Fibroblast of the aortic adventitia (primary cell): ENCODE measurements at regions not wholly inside any gene's neighbourhood (a gene's known extent, or its start where the extent isn't known, plus 50 kb on each side); places are given as distances from the start of the nearest gene placed in this dataset.

Experiments
- DNase-seq: peaks from one replicate; pipeline ENCODE4 v3.0.0-alpha.2; 2010; ENCODE audit warnings: low read depth
- H3K4me3 ChIP-seq: 2 replicates; pipeline ENCODE4 v1.5.1; 2011; ENCODE audit warnings: low read depth, mild to moderate bottlenecking, control low read depth, low read length, moderate library complexity
- CTCF ChIP-seq: IDR thresholded peaks from 2 replicates; pipeline ENCODE4 v1.5.1; 2011; ENCODE audit warnings: mild to moderate bottlenecking, low read length, control low read depth, inconsistent platforms; ENCODE audit not compliant: insufficient read depth

GRCh38 chr4:59063015-59063720 lies 1953.0 kb upstream of the IGFBP7 start:
- H3K4me3 ChIP-seq, result no peak overlapping the region
- no peak for TF ChIP-seq CTCF
- no peak for DNase-seq

GRCh38 chr4:59068722-59069418 lies 1958.7 kb upstream of the IGFBP7 start:
- no peak overlapping the region for H3K4me3 ChIP-seq
- no peak for TF ChIP-seq CTCF
- no peak for DNase-seq

GRCh38 chr4:59086410-59086809 lies 1976.2 kb upstream of the IGFBP7 start:
- H3K4me3 ChIP-seq, result no peak overlapping the region
- no peak for DNase-seq
- TF ChIP-seq CTCF, result no peak

- TF ChIP-seq CTCF, result no peak
- DNase-seq, result no peak
Observed at GRCh38 chr4:59091146-59092142, 1981.3 kb upstream of the IGFBP7 start.

GRCh38 chr4:59094505-59094904 lies 1984.3 kb upstream of the IGFBP7 start:
- no peak overlapping the region for H3K4me3 ChIP-seq
- DNase-seq, result no peak
- TF ChIP-seq CTCF, result no peak

More at GRCh38 chr4:59091146-59092142, 1981.3 kb upstream of the IGFBP7 start:
- no peak overlapping the region for H3K4me3 ChIP-seq

- no peak for TF ChIP-seq CTCF
- DNase-seq, result no peak
- no peak overlapping the region for H3K4me3 ChIP-seq
Observed at GRCh38 chr4:59102311-59102710, 1992.1 kb upstream of the IGFBP7 start.
